Hepatocyte (in vitro differentiated cells): ENCODE measurements at regions not wholly inside any gene's neighbourhood (a gene's known extent, or its start where the extent isn't known, plus 50 kb on each side); places are given as distances from the start of the nearest gene placed in this dataset.
"Not testable (repeated sequence)": the region's sequence is repeated elsewhere in the genome, so short reads cannot be mapped to it uniquely, and the experiment has no call there.

Source experiments
- DNase-seq: peaks from one replicate; pipeline ENCODE4 v3.0.0-alpha.2; 2016; ENCODE audit warnings: low spot score
- H2AFZ ChIP-seq: fragments of 200-600 bp; sonication (generic); 2 replicates; pipeline ENCODE4 v1.6.0; 2016; ENCODE audit warnings: antibody characterized with exemption, mild to moderate bottlenecking
- H3K27ac ChIP-seq: fragments of 200-600 bp; sonication (generic); 2 replicates; pipeline ENCODE4 v1.5.1; 2016; ENCODE audit warnings: mild to moderate bottlenecking
- H3K27me3 ChIP-seq: fragments of 200-600 bp; sonication (generic); 2 replicates; pipeline ENCODE4 v1.6.1; 2016
- H3K36me3 ChIP-seq: fragments of 200-600 bp; sonication (generic); replicated peaks from 2 replicates; pipeline ENCODE4 v1.5.1; 2016; ENCODE audit warnings: low read depth; ENCODE audit not compliant: insufficient read depth
- H3K4me1 ChIP-seq: fragments of 200-600 bp; sonication (generic); 2 replicates; pipeline ENCODE4 v1.5.1; 2016; ENCODE audit warnings: mild to moderate bottlenecking, moderate library complexity; ENCODE audit not compliant: insufficient read depth
- H3K4me2 ChIP-seq: fragments of 200-600 bp; sonication (generic); 2 replicates; pipeline ENCODE4 v1.6.0; 2016
- H3K4me3 ChIP-seq: fragments of 200-600 bp; sonication (generic); 2 replicates; pipeline ENCODE4 v1.5.1; 2016; ENCODE audit warnings: mild to moderate bottlenecking
- H3K79me2 ChIP-seq: fragments of 200-600 bp; sonication (generic); 2 replicates; pipeline ENCODE4 v1.6.0; 2017; ENCODE audit warnings: mild to moderate bottlenecking
- H3K9me2 ChIP-seq: fragments of 200-600 bp; sonication (generic); replicated peaks from 2 replicates; pipeline ENCODE4 v1.6.0; 2017; ENCODE audit warnings: mild to moderate bottlenecking; ENCODE audit not compliant: insufficient read depth
- H3K9me3 ChIP-seq: fragments of 200-600 bp; sonication (generic); 2 replicates; pipeline ENCODE4 v1.5.1; 2016; ENCODE audit warnings: low read depth, mild to moderate bottlenecking
- H4K20me1 ChIP-seq: fragments of 200-600 bp; sonication (generic); 2 replicates; pipeline ENCODE4 v1.6.0; 2016; ENCODE audit warnings: mild to moderate bottlenecking; ENCODE audit not compliant: insufficient read depth, poor library complexity, severe bottlenecking
- WGBS: methylation state at CpG from one replicate; pipeline ENCODE4 v1.1.6; 2016; ENCODE audit warnings: low lambda C conversion rate; ENCODE audit errors: missing lambda C conversion rate; 5-methylcytosine and 5-hydroxymethylcytosine counted together

GRCh38 chr12:16541-16940, 50.0 kb upstream of the IQSEC3 start:
- H2AFZ ChIP-seq, H3K27me3 ChIP-seq, H3K9me2 ChIP-seq, H3K4me1 ChIP-seq, H3K27ac ChIP-seq, DNase-seq, H3K4me3 ChIP-seq, H3K4me2 ChIP-seq, H3K9me3 ChIP-seq, H3K79me2 ChIP-seq, H3K36me3 ChIP-seq, H4K20me1 ChIP-seq: not testable (repeated sequence)
- 92% methylated on average over 8 of the region's 9 CpGs for WGBS
